GM21367 (cell line): ENCODE measurements at regions not wholly inside any gene's neighbourhood (a gene's known extent, or its start where the extent isn't known, plus 50 kb on each side); places are given as distances from the start of the nearest gene placed in this dataset.
"Not testable (repeated sequence)": the region's sequence is repeated elsewhere in the genome, so short reads cannot be mapped to it uniquely, and the experiment has no call there.

Source experiments
- ATAC-seq: cut with Tn5 transposase; IDR thresholded peaks from one replicate; pipeline ENCODE4 v1.9.1; 2021; ENCODE audit not compliant: unreplicated experiment

GRCh38 chr12:9450127-9450567 lies 157.6 kb downstream of the KLRB1 start:
- not testable (repeated sequence) for ATAC-seq

DNA sequence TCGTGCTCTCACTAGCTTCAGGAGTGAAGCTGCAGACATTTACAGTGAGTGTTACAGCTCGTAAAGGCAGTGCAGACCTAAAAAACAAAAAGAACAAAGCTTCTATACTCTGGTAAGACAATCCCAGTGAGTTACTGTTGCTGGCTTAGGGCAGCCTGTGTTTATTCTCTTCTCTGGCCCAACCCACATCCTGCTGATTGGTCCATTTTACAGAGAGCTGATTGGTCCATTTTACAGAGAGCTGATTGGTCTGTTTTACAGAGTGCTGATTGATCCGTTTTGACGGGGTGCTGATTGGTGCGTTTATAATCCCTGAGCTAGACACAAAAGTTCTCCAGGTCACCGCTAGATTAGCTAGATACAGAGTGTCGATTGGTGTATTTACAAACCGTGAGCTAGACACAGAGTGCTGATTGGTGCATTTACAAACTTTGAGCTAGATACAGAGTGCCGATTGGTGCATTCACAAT lies 158.0 kb downstream of the KLRB1 start:
- not testable (repeated sequence) for ATAC-seq

- no peak for ATAC-seq
These were observed 158.5 kb downstream of the KLRB1 start for GRCh38 chr12:9449181-9449580.

DNA sequence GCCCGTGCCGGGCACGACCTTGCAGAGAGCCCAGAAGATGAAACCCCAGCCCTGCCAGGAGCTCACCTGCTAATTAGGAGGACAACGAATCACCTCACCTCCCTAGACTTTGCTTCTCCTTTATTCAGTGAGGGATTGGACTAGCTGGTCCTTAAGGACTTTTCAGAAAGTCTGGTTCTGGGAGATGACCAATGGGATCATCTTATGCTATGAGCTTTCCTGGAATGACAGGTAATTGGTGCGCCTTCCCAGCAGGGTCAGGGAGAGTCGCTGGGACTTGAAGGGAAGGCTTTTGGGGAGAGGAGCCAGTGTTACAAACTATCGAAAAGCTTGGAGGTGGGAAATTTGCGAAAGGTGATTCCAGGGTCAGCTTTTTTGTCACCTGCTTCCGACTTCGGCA lies 159.1 kb downstream of the KLRB1 start:
- ATAC-seq: not testable (repeated sequence)

DNA sequence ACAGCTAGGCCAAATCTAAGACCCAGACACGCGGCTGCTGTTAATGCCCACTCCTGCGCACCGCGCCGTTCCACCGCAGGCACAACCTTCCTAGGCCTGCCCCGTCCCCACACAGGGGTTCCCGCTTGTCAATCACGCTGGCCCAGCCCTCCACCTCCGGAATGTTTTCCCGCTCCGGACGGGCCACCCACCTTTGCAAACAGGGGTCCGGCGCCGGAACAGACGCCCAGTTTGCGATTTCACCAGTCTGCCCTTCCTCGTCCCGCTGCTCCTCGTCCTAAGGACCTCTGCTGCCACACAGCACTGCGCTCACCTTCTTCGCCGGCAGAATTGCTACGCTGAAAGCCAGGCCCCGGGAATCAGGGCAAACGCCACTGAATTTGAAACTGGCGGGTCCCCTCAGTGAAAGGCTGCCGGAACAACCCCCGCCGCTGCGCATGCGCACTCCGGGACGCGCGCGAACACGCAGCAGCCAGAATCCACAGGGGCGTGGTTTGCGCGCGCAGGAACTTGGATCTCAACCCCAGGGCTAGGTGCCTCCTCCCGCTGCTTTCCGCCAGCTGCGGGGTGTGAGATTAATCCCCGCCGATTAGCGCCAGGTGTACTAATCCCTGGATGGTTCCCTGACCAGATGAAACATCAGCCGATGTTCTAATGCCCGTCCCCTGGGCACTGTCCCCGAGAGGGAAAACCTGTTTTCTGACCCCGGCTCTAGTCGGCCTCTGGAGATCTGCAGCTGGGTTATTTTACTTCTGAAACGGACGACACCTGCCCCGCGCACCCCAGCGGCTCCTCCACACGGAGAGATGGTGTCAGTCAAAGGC lies 159.7 kb downstream of the KLRB1 start:
- ATAC-seq: peak; percentile 56

DNA sequence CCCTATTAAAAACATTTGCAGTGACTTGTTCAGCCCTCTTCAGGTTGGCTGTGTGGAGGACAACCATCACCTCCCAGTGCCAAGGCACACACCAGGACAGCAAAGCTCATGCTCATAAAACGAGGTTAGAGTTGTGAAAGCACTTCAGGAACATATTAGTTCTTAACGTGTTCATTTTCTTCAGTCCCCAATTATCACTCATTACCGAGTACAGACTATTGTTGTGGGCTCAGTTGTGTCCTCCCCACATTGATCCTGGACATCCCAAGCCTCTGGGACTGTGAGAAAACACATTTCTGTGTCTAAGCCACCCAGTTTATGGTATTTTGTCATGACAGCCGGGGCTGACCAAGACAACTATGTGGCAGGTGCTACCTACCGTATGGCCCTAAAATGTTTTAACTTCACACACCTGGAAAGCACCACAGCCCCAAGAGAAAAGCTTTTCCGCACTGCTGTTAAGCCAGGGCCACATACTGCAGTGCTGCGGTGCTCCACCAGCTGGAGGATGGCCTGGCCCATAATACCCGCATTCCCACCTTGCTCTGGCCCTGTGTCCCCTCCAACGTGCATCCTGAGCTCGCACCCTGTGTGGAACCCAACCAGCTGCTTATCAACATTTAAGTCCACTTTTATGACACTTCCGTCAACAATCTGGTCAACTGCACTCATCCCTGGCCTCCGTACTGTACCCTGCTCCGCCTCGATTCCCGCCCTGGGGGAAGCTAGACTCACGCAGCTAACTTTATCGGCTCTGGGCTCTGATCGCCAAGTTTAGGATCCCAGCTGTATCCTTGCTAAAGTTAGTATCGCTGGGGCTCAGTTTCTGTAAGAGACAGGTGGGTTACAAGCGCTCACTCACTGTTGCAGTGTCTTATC lies 160.6 kb downstream of the KLRB1 start:
- peak; percentile 24 for ATAC-seq

GRCh38 chr12:9440428-9440827 lies 167.3 kb downstream of the KLRB1 start:
- ATAC-seq: not testable (repeated sequence)

GRCh38 chr12:9435682-9436081 lies 172.0 kb downstream of the KLRB1 start:
- not testable (repeated sequence) for ATAC-seq

- ATAC-seq: not testable (repeated sequence)
These were observed 177.3 kb downstream of the KLRB1 start for GRCh38 chr12:9430385-9430784.

GRCh38 chr12:9428856-9429255 lies 178.9 kb downstream of the KLRB1 start:
- not testable (repeated sequence) for ATAC-seq

DNA sequence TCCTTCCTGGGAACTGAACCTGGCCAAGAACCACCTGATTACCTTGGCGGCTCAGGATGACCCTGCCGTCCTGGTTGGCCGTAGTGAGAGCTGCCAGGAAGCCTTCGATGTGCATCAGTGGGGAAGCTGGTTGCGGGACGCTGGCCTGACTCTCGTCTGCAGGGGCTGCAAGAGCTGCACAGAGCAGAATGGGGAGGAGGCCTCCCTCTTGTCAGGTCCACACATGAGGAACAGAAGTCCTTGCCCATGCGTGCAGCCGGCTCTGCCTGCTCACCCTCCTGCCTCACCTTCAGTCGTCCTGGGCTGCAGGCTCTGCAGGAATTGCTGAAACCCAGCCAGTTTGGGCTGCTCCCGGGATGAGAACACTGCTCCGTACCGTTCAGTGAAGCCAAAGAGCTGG lies 182.3 kb downstream of the KLRB1 start:
- not testable (repeated sequence) for ATAC-seq

GRCh38 chr12:9424175-9424740 lies 183.5 kb downstream of the KLRB1 start:
- not testable (repeated sequence) for ATAC-seq

DNA sequence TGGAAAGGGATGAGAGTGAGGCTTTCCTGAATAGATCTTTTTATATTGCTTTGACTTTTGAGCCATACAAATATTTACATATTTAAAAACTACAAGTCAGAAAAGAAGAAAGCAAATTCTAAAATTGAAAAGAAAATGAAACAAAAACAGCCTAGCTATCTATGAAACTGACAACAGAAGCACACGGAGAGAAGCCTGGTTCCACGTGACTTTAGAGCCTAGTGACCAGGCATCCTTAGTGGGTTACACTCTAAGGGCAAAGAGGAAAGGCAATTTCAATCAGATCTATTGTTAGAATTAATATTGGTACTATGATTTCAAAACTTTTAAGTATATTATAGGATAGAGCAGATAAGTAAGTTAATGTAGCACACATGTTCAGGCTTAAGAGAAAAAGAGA lies 185.0 kb downstream of the KLRB1 start:
- ATAC-seq: not testable (repeated sequence)

DNA sequence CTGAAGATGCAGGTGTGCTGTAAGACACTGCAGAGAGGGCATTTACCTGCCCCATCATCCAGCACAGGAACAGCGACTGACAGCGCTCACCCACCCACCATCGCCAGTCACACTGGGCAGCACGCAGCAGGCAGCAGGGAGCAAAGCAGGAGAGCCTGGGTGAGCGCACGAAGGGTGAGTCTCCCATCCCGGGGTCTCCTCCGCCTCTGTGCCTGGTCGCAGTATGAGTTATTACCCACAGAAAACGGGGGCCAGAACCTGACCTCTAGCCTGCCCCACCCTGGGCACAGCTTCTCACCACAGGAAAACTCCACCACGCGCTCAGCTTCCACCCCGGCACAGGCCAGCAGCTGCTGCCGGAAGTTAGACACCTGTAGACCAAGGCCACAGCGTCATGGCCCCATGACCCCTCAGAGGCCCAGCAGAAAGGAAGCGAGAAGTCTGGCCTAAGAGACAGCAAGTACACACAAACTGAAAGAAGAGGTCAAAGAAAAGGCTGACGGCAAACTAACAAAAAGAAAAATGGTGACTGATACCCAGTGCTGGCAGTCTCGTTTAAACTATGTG lies 186.1 kb downstream of the KLRB1 start:
- ATAC-seq: not testable (repeated sequence)

DNA sequence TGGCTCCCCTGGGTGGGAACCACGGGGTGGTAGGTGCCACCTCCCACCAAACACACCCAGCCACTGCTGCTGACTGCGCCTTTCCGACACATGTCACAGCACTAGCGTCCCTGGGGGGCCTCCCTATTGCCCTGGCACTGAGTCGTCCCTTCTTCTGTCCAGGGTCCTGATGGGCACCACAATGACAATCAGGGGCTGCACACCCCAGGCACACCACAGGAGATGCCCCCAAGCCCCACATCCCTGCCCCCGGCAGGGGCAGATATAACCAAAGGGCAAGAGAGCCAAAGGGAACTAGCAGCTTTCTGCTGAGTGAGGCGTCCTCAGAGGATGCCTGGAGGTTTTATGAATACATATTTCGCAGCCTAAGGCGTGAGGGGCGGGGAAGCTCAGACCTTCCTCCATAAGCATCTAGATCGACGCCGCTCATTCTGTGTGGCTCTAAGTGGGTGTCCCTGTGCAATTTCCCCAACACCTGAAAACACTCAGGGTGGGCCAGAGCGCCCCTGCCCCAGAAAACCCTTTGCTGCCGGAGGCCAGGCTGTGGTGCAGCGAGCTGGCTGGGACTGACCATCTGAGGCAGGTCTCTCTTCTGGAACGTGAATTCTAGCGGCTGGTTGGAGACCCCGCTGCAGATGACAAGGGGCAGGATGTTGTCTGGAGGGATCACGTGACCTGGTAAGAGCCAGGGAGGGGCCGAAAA lies 186.7 kb downstream of the KLRB1 start:
- not testable (repeated sequence) for ATAC-seq

- not testable (repeated sequence) for ATAC-seq
These were observed 189.1 kb downstream of the KLRB1 start for GRCh38 chr12:9418669-9419041.

GRCh38 chr12:9417947-9418668 lies 189.6 kb downstream of the KLRB1 start:
- not testable (repeated sequence) for ATAC-seq

DNA sequence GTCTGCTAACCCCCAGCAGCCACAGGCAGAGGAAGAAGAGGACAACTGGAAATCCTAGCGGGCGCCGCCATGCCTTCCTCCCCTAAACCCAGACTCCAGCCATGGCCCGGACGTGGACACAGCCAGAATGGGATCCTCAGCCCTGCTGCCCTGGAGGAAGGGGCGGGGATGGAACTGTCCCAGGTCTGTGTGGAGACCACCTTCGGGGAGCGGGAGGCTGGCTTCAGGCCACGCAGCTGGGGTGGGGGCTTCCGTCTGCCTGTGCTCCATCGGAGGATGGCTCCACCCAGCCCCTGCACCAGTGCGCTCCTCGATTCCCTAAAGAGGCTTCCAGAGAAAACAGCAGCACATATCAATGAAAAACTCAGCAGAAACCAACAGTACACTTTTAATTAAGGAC lies 190.4 kb downstream of the KLRB1 start:
- ATAC-seq: not testable (repeated sequence)

DNA sequence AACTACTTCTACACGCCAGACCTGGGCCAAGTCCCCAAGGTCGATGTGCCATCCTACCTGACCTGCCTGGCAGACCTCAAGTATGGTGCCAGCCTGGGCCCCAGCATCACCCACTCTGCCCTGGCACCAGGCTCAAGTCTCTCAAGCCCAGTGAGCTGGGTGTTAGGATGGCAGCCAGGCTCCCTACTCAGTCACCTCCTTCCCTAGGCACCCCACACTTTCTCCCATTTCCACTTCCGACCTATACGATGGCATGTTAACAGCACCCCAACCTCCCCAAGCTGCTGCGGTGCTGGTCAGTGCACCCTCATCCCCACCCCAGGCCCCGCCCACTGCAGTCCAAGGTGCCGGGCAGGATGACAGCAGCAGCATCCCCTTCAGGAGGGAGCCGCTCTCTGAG lies 191.4 kb downstream of the KLRB1 start:
- not testable (repeated sequence) for ATAC-seq

DNA sequence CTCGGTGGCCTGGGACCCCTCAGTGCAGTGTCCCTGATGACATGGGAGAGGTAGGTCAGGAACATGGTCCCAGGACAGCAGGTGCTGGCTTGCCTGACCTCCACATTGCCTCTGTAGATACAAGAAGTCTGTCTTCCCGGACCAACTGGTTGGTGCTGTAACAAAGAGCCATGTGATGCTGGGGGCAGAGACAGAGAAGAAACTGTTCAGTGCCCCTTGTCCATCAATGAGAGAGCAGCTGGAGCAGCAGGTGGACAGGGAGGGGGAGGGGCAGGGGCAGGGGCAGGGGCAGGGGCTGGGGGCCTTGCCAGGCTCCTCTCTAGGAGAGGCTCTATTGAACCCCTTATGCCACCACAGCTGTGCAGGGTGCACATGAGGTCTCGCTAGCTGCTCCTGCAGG lies 191.8 kb downstream of the KLRB1 start:
- ATAC-seq: not testable (repeated sequence)
